Stimulated activated CD8-positive, alpha-beta memory T cell treated with anti-CD3 and anti-CD28 coated beads, Interleukin-15, amount 100 ng/mL, for 1 hour (primary cell): ENCODE measurements at regions not wholly inside any gene's neighbourhood (a gene's known extent, or its start where the extent isn't known, plus 50 kb on each side); places are given as distances from the start of the nearest gene placed in this dataset.
"Not testable (repeated sequence)": the region's sequence is repeated elsewhere in the genome, so short reads cannot be mapped to it uniquely, and the experiment has no call there.

Source experiments
- DNase-seq: peaks from one replicate; pipeline ENCODE4 v3.0.0-alpha.2; 2020; ENCODE audit warnings: low read depth

GRCh38 chr3:95654570-95655362 lies 1159.6 kb upstream of the EPHA6 start:
- no peak for DNase-seq

- DNase-seq = no peak
These were observed 1158.9 kb upstream of the EPHA6 start for GRCh38 chr3:95655363-95655986.

- no peak for DNase-seq
These were observed 1143.6 kb upstream of the EPHA6 start for GRCh38 chr3:95670765-95671164.

GRCh38 chr3:95673215-95673614 lies 1141.2 kb upstream of the EPHA6 start:
- no peak for DNase-seq

- DNase-seq = no peak
These were observed 1108.5 kb upstream of the EPHA6 start for GRCh38 chr3:95705786-95706418.

GRCh38 chr3:95707268-95707667 lies 1107.1 kb upstream of the EPHA6 start:
- DNase-seq = no peak

- DNase-seq = no peak
These were observed 1103.7 kb upstream of the EPHA6 start for GRCh38 chr3:95710684-95711083.

GRCh38 chr3:95711789-95712188 lies 1102.6 kb upstream of the EPHA6 start:
- no peak for DNase-seq

- no peak for DNase-seq
These were observed 1099.3 kb upstream of the EPHA6 start for GRCh38 chr3:95715128-95715527.

- DNase-seq = no peak
These were observed 1097.3 kb upstream of the EPHA6 start for GRCh38 chr3:95717048-95717447.

GRCh38 chr3:95718168-95718567 lies 1096.2 kb upstream of the EPHA6 start:
- DNase-seq = no peak

- DNase-seq = no peak
These were observed 1094.9 kb upstream of the EPHA6 start for GRCh38 chr3:95719481-95719880.

GRCh38 chr3:95721938-95722337 lies 1092.5 kb upstream of the EPHA6 start:
- DNase-seq = no peak

GRCh38 chr3:95725770-95726169 lies 1088.6 kb upstream of the EPHA6 start:
- no peak for DNase-seq

GRCh38 chr3:95731753-95732152 lies 1082.6 kb upstream of the EPHA6 start:
- DNase-seq = no peak

GRCh38 chr3:95733336-95733735 lies 1081.1 kb upstream of the EPHA6 start:
- DNase-seq = no peak

- no peak for DNase-seq
These were observed 1076.3 kb upstream of the EPHA6 start for GRCh38 chr3:95738045-95738444.

- not testable (repeated sequence) for DNase-seq
These were observed 1069.5 kb upstream of the EPHA6 start for GRCh38 chr3:95744896-95745295.

- DNase-seq = no peak
These were observed 1064.3 kb upstream of the EPHA6 start for GRCh38 chr3:95750097-95750496.

GRCh38 chr3:95751509-95751908 lies 1062.9 kb upstream of the EPHA6 start:
- DNase-seq = no peak

GRCh38 chr3:95752199-95752598 lies 1062.2 kb upstream of the EPHA6 start:
- DNase-seq = no peak

GRCh38 chr3:95758707-95759106 lies 1055.7 kb upstream of the EPHA6 start:
- DNase-seq = no peak

- DNase-seq = no peak
These were observed 1054.6 kb upstream of the EPHA6 start for GRCh38 chr3:95759614-95760301.
